GM21423 (cell line): ENCODE measurements at regions not wholly inside any gene's neighbourhood (a gene's known extent, or its start where the extent isn't known, plus 50 kb on each side); places are given as distances from the start of the nearest gene placed in this dataset.
"Not testable (repeated sequence)": the region's sequence is repeated elsewhere in the genome, so short reads cannot be mapped to it uniquely, and the experiment has no call there.

Experiments
- ATAC-seq: cut with Tn5 transposase; IDR thresholded peaks from one replicate; pipeline ENCODE4 v1.9.1; 2021; ENCODE audit warnings: mild to moderate bottlenecking, moderate library complexity; ENCODE audit not compliant: unreplicated experiment

- no peak for ATAC-seq
Measured at GRCh38 chr6:125423047-125423446, 121.3 kb upstream of the HDDC2 start.

GRCh38 chr6:125431971-125432370, 130.2 kb upstream of the HDDC2 start:
- no peak for ATAC-seq

DNA sequence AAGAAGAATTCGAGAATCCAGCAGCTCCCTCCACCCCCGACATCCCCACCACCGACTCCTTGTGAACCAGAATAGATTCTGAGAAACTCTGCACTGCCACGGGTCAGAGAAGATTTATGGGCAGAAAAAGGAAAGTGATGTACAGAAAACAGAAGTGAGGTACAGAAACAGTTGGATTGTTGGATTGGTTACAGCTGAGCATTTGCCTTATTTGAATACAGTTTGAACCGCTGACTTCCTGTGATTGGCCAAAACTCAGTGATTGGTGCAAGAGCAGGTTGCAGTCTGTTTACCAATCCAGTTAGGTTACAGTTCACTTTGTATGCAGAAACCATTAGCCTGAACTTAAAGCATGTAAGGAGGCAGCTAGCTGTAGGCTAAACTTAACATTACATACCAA, 131.2 kb upstream of the HDDC2 start:
- peak; percentile 76 for ATAC-seq

DNA sequence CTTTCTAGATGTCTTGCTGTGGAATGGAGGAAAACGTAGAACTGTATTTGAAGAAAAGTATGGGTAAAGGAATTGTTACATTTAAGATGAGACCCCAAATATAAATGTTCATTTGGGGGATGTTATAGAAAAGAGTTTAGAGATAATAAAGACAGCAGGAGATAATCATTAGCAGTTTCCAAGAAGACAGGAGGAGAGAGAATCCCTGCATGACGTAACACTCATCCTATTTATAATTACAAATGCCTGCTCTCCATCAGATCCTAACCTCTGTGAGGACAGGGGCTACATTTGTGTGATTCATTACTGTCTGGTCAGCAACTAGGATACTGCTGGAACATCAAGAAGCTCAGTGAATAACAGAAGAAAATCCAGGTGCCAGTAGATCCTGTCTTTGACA, 133.0 kb upstream of the HDDC2 start:
- no peak for ATAC-seq

GRCh38 chr6:125439512-125439911, 137.7 kb upstream of the HDDC2 start:
- no peak for ATAC-seq

DNA sequence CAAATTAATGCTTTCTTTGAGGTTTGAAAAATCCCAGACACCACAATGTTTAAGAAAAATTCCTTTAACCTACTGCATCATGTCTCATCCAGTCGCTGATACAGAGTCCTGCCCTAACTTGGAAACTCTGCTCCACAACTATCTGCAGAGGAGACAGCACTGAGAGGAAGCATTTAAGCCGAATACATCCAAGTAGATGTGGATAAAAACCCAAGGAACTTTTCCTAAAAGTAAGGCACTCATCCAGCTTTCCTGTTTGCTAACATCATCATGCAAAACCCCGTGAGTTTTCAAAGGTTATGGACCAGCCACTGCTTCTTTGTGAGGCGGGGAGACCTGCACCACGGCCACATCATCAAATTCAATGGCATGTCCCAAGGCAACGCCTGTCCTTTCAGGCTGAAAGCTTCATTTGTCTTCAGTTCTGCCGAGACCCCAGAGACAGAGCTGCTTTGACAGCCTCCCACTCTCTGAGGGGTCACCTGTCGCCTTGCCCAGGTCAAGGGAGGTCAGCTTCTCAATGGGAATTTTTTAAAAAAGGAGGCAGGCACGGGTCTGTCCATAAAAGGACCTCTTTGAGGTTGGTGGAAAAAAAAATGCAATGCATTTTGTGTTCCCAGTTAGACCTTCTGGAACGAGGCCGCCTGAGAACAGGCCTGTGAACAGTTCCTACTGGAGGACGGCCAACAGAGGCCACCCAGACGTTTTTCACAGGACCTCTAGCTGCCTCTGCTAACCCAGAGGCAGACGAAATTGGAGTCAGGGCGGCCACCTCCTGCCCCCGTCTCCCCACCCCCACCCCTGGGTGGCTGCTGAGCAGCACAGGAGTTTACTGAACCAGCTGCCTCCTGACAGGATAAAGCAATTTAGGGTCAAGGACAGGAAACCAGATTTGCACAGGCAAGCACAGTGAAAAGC, 142.5 kb upstream of the HDDC2 start:
- ATAC-seq: no peak

DNA sequence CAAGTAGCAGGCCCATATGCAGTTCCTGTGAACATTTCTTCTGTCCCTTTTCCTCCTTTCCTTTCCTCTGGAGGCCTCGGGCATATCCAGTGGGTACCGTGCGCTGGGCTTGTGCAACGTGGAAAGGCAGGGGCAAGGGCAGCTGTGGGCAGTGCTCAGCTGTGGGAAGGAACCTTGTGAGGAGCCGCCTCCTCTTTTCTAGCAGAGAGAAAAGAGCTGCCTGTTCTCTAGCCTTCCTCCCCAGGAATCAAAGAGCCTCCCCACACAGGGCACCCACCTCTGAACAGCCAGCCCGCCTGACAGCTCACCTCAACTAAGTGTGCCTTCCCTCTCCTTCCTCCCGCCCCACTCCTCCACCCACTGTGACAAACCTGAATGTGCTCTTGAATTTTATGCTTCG, 143.3 kb upstream of the HDDC2 start:
- no peak for ATAC-seq

GRCh38 chr6:125446011-125446410, 144.2 kb upstream of the HDDC2 start:
- ATAC-seq: no peak

DNA sequence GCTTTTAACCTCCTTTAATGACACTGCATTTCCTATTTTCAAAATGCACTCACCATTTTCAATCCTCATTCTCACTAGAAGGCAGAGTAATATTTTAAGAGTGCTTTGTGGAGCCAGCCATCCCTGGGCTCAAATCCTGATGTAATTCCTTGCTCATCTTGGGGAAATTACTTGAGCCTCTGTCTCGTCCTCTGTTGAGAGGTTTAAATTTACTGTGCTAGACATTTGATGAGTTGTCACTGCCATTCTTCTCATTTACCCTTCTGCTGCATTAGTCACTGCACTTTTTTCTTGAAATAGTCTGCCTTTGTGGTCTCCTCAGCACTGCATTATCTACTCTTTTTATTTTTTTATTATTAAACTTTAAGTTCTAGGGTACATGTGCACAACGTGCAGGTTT, 150.0 kb upstream of the HDDC2 start:
- ATAC-seq: no peak

DNA sequence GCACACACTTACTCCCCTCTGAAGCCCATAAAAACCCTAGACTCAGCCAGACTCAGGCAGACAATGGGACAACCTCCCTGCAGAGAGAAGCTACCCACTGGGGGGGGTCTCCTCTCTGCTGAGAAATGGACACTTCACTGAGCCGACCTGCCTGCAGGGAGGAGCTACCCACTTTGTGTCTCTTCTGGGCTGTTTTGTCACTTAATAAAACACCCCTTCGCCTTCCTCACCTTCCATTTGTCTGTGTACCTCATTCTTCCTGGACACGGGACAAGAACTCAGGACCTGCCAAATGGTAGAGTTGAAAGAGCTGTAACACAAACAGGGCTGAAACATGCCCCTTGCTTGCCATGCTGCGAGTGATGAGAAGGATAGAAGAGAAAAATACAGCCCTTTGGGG, 151.7 kb upstream of the HDDC2 start:
- no peak for ATAC-seq

DNA sequence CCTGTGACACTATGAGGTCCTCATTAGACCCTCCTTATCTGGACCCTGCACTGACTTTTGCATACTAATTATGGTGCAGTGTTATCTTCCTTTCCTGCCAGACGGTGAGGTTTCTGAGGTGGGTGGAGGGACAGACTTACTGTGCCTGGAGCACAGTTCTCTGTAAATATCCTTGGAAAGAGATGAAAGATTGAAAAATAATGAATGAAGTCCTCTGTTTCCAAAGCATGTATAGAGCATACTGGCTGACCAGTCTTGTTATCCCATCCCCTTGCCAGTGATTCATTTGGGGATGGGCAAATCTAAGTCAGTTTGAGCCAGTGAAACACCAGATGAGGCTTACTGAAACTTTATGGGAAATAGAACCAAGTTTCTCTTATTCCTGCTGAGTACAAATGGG, 152.6 kb upstream of the HDDC2 start:
- no peak for ATAC-seq

DNA sequence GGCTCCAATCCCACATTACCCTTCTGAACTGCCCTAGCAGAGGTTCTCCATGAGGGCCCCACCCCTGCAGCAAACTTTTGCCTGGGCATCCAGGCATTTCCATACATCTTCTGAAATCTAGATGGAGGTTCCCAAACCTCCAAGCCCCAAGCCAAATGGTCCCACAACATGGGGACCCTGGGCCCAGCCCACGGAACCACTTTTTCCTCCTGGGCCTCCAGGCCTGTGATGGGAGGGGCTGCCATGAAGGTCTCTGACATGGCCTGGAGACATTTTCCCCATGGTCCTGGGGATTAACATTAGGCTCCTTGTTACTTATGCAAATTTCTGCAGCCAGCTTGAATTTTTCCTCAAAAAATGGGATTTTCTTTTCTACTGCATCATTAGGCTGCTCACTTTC, 156.7 kb upstream of the HDDC2 start:
- ATAC-seq: not testable (repeated sequence)

GRCh38 chr6:125465332-125465731, 163.6 kb upstream of the HDDC2 start:
- not testable (repeated sequence) for ATAC-seq

DNA sequence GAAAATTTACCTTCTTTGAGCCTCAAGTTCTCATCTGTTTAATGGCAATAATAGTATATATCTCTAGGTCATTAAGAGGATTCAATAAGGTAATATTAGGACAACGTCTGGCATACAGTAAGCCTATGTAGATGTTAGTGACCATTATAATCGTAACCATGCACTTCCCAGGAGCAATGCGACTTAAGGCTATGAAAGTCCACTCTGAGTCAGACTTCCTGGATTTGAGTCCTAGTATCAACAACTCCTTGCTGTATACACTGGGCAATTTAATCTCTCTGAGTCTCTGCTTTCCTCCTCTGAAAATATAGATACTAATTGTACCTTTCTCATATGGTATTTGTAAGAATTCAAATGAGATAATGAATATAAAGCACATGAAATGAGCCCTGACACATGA, 168.1 kb upstream of the HDDC2 start:
- no peak for ATAC-seq

DNA sequence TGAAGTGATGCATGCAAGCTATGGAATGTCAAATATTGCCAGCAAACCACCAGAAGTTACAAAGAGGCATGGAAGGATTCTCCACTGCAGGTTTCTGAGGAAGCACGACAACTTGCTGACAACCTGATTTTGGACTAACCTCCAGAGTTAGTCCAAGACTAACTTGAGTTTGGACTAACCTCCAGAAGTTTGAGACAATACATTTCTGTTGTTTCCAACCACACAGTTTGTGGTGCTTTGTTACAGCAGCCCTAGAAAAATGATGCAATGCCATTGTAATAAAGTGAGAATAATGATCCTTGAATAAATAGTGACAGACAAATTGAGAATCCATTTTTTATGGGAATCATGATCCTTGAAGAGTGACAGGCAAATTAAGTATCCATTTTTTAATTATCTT, 169.9 kb upstream of the HDDC2 start:
- ATAC-seq: no peak

GRCh38 chr6:125474061-125474460, 172.3 kb upstream of the HDDC2 start:
- ATAC-seq: no peak

- ATAC-seq: no peak
Measured at GRCh38 chr6:125477156-125477555, 175.4 kb upstream of the HDDC2 start.

DNA sequence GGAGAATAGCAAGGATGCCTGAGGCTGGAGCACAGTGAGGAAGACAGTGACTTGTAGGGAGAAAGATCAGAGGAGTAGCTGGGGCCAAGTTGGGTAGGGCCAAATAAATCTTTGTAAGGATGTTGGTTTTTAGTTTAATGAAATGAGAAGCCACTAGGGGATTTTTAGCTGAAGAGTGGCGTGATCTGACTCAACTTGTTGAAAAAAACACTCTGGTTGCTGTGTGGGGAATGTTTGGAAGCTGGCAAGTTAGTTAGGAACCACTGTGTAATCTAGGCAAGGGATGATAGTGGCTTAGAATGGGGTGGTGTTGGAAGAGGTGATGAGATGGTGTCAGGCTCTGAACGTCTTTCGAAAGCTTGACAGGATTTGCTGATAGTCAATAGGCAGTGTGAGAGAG, 176.1 kb upstream of the HDDC2 start:
- ATAC-seq: no peak

DNA sequence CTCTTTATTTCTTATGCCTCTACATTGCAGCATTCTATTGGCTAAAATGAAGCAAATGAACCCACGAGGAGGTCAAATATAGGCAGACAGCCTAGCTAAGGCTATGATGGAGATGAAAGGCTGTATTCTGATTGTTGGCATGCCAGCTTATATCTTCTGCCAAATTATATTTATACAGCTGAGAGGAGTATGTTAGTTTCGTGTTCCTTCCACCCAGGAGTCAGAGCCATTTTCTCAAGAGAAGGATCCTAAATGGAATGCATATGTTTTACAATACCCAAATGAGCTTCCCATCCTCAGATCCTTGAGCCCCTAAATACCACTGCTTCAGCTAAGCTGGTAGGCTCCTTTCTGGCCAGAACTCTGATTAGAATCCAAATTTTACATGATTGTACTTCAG, 178.4 kb upstream of the HDDC2 start:
- ATAC-seq: no peak

DNA sequence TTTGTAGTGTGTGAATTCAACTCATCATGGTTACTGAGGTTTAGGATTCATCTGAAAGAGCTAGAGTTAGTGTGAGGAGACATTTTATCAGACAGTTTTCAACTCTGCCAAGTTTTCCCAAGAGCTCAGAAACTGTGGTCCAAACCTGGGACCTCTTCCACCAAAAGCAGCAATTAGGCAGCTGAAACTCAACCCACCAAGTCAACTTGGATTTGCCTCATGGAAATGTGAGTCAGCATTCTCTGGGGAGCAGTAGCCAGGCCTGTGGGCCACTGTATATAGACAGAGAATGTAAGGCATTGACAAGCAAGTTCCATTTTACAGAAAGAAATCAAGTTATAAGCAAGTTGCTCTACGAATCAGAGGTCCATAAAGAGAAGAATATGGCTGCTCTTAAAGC, 178.8 kb upstream of the HDDC2 start:
- no peak for ATAC-seq

DNA sequence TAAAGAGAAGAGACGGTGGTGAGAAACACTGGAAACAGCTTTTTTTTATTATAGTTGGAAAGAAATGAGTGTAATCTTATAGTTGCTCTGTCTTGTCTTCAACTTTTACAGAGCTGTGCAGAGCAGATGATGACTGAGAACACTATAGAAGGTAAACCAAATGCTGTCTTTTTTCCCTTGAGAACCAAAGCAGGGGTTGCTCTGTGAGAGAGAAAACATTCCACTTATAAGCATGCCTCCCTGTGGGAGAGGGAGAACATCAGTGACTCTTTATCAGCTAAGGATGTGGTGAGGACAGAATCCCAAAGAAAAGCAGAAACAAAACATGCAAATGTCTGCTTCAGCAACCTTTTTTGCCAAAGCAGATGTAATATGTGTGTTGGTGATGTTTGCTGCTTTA, 179.3 kb upstream of the HDDC2 start:
- ATAC-seq: no peak

DNA sequence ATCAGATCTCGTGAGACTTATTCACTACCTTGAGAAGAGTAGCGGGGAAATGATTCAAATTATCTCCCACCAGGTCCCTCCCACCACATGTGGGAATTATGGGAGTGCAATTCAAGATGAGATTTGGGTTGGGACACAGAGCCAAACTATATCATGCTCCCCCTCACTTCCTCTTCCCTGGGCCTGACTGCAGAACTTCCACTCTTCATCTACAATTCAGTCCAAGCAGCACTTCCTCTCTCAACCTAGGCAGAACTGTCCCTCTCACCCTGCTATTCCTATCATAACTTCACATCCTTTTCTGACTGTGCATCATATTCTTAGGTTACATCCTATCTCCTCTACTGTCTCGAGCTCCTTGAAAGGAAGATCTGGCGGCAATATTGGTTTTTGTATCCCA, 184.0 kb upstream of the HDDC2 start:
- ATAC-seq: no peak

DNA sequence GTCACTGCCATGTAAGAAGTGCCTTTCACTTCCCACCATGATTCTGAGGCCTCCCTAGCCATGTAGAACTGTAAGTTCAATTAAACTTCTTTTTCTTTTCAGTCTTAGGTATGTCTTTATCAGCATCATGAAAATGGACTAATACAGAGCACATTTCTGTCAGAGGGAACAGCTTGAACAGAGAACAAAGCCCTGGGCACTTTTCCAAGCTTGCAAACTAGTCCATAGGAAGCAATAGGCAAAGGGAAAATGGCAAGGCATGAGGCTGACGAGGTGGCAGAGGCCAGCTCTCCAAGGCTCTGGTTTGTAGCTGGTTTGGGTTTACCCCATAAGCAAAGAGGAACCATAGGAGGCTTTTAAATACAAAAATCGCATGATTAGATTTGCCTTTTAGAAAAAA, 185.1 kb upstream of the HDDC2 start:
- no peak for ATAC-seq
